Spinal cord (tissue), 9 donors: ENCODE measurements at regions not wholly inside any gene's neighbourhood (a gene's known extent, or its start where the extent isn't known, plus 50 kb on each side); places are given as distances from the start of the nearest gene placed in this dataset.
A peak's percentile ranks its signal among the peaks of the same experiment; 100 is the strongest.
"Not testable (repeated sequence)": the region's sequence is repeated elsewhere in the genome, so short reads cannot be mapped to it uniquely, and the experiment has no call there.

ENCODE experiments used
- DNase-seq, 6 donors: peaks; one replicate each; pipeline versions ENCODE4 v3.0.0 to v3.0.0-alpha.2; 2013 to 2015; ENCODE audit warnings: low spot score in 6 of 6, low read depth in 4 of 6
- H3K27ac ChIP-seq: one replicate; pipeline ENCODE4 v1.5.1; 2013; ENCODE audit warnings: low read depth, low read length, control low read depth
- H3K27me3 ChIP-seq: one replicate; pipeline ENCODE4 v1.6.1; 2013; ENCODE audit warnings: low read length; ENCODE audit not compliant: control insufficient read depth, insufficient read depth
- H3K36me3 ChIP-seq: one replicate; pipeline ENCODE4 v1.6.1; 2013; ENCODE audit warnings: low read length; ENCODE audit not compliant: control insufficient read depth, insufficient read depth
- H3K4me1 ChIP-seq: one replicate; pipeline ENCODE4 v1.6.1; 2013; ENCODE audit warnings: low read length; ENCODE audit not compliant: control insufficient read depth, insufficient read depth
- H3K4me3 ChIP-seq: one replicate; pipeline ENCODE4 v1.5.1; 2013; ENCODE audit warnings: low read depth, low read length, control low read depth
- H3K9me3 ChIP-seq: one replicate; pipeline ENCODE4 v1.6.1; 2013; ENCODE audit warnings: low read length; ENCODE audit not compliant: control insufficient read depth, insufficient read depth
- WGBS: methylation state at CpG from one replicate; pipeline ENCODE4 v1.1.5; 2013; ENCODE audit warnings: missing lambda C conversion rate; ENCODE audit not compliant: insufficient coverage; 5-methylcytosine and 5-hydroxymethylcytosine counted together
- donor health status: healthy.

- not testable (repeated sequence) for DNase-seq, H3K4me3 ChIP-seq, H3K4me1 ChIP-seq, H3K9me3 ChIP-seq, H3K27ac ChIP-seq, H3K36me3 ChIP-seq, H3K27me3 ChIP-seq
These were observed 133.2 kb upstream of the RASA1 start for GRCh38 chr5:87134513-87134912.

GRCh38 chr5:87136096-87136495, 131.6 kb upstream of the RASA1 start:
- no peaks in the 10 kb centered on the region for H3K27me3 ChIP-seq
- no peaks in the 10 kb centered on the region for H3K4me1 ChIP-seq
- no peaks in the 10 kb centered on the region for H3K9me3 ChIP-seq
- no peak for DNase-seq
- H3K36me3 ChIP-seq, result no peaks in the 10 kb centered on the region
- H3K4me3 ChIP-seq, result no peak overlapping the region
- H3K27ac ChIP-seq, result no peak overlapping the region
- WGBS, result no CpG with 5 or more reads among the region's 1 CpG

GRCh38 chr5:87136733-87137132, 130.9 kb upstream of the RASA1 start:
- no peak overlapping the region for H3K4me3 ChIP-seq
- H3K36me3 ChIP-seq, result no peaks in the 10 kb centered on the region
- no peaks in the 10 kb centered on the region for H3K27me3 ChIP-seq
- no peaks in the 10 kb centered on the region for H3K4me1 ChIP-seq
- DNase-seq, result no peak
- no peak overlapping the region for H3K27ac ChIP-seq
- no peaks in the 10 kb centered on the region for H3K9me3 ChIP-seq
- WGBS, result no CpG with 5 or more reads among the region's 1 CpG

- Histone ChIP-seq H3K27me3 (no peaks in the 10 kb centered on the region), H3K4me1 (no peaks in the 10 kb centered on the region), H3K27ac (no peak overlapping the region), H3K36me3 (no peaks in the 10 kb centered on the region), H3K4me3 (no peak overlapping the region), H3K9me3 (no peaks in the 10 kb centered on the region)
- no CpG with 5 or more reads among the region's 3 CpGs for WGBS
- peak in 1 of 6 donors; percentile 7 for DNase-seq
These were observed 130.4 kb upstream of the RASA1 start for GRCh38 chr5:87137283-87137682.

GRCh38 chr5:87138091-87138805, 129.4 kb upstream of the RASA1 start:
- no peak overlapping the region for H3K27ac ChIP-seq
- no peak for DNase-seq
- H3K27me3 ChIP-seq, result no peaks in the 10 kb centered on the region
- H3K36me3 ChIP-seq, result no peaks in the 10 kb centered on the region
- H3K4me3 ChIP-seq, result no peak overlapping the region
- no peaks in the 10 kb centered on the region for H3K9me3 ChIP-seq
- no CpG with 5 or more reads among the region's 2 CpGs for WGBS
- no peaks in the 10 kb centered on the region for H3K4me1 ChIP-seq

GRCh38 chr5:87139795-87140194, 127.9 kb upstream of the RASA1 start:
- no peak for DNase-seq
- H3K4me3 ChIP-seq, result no peak overlapping the region
- H3K9me3 ChIP-seq, result no peaks in the 10 kb centered on the region
- H3K27me3 ChIP-seq, result no peaks in the 10 kb centered on the region
- H3K4me1 ChIP-seq, result no peaks in the 10 kb centered on the region
- no peak overlapping the region for H3K27ac ChIP-seq
- H3K36me3 ChIP-seq, result no peaks in the 10 kb centered on the region

- H3K27me3 ChIP-seq, result no peaks in the 10 kb centered on the region
- peak in 1 of 6 donors; percentile 28 for DNase-seq
- H3K9me3 ChIP-seq, result no peaks in the 10 kb centered on the region
- H3K4me3 ChIP-seq, result no peak overlapping the region
- WGBS, result 60% methylated on average over 1 of the region's 1 CpG
- H3K36me3 ChIP-seq, result no peaks in the 10 kb centered on the region
- H3K4me1 ChIP-seq, result no peaks in the 10 kb centered on the region
- no peak overlapping the region for H3K27ac ChIP-seq
These were observed 126.1 kb upstream of the RASA1 start for GRCh38 chr5:87141544-87141943.

- H3K27me3 ChIP-seq, H3K36me3 ChIP-seq, DNase-seq, H3K4me3 ChIP-seq, H3K9me3 ChIP-seq, H3K4me1 ChIP-seq, H3K27ac ChIP-seq: not testable (repeated sequence)
- no CpG with 5 or more reads among the region's 1 CpG for WGBS
These were observed 121.8 kb upstream of the RASA1 start for GRCh38 chr5:87145853-87146252.

- Histone ChIP-seq H3K4me1 (no peaks in the 10 kb centered on the region), H3K4me3 (no peak overlapping the region), H3K27me3 (no peaks in the 10 kb centered on the region), H3K36me3 (no peaks in the 10 kb centered on the region), H3K9me3 (no peaks in the 10 kb centered on the region), H3K27ac (no peak overlapping the region)
- no peak for DNase-seq
These were observed 120.2 kb upstream of the RASA1 start for GRCh38 chr5:87147441-87147840.

GRCh38 chr5:87150630-87151029, 117.1 kb upstream of the RASA1 start:
- 98% methylated on average over 6 of the region's 6 CpGs for WGBS
- H3K4me3 ChIP-seq, result no peak overlapping the region
- no peaks in the 10 kb centered on the region for H3K4me1 ChIP-seq
- H3K27ac ChIP-seq, result no peak overlapping the region
- no peaks in the 10 kb centered on the region for H3K27me3 ChIP-seq
- no peak for DNase-seq
- H3K36me3 ChIP-seq, result no peaks in the 10 kb centered on the region
- no peaks in the 10 kb centered on the region for H3K9me3 ChIP-seq
